Neuronal stem cell (in vitro differentiated cells): ENCODE measurements at regions not wholly inside any gene's neighbourhood (a gene's known extent, or its start where the extent isn't known, plus 50 kb on each side); places are given as distances from the start of the nearest gene placed in this dataset.

ENCODE experiments used
- DNase-seq: peaks from one replicate; pipeline ENCODE4 v3.0.0-alpha.2; 2013; ENCODE audit warnings: low spot score
- H2AFZ ChIP-seq: one replicate; pipeline ENCODE4 v1.6.1; 2013; ENCODE audit warnings: mild to moderate bottlenecking, low read length, inconsistent platforms
- H2AK5ac ChIP-seq: 2 replicates; pipeline ENCODE4 v1.6.1; 2013; ENCODE audit warnings: low read depth, mild to moderate bottlenecking, inconsistent platforms, low read length, moderate library complexity, mixed read lengths
- H2BK120ac ChIP-seq: 2 replicates; pipeline ENCODE4 v1.6.1; 2013; ENCODE audit warnings: low read depth, mild to moderate bottlenecking, inconsistent platforms, low read length, moderate library complexity, mixed read lengths
- H2BK12ac ChIP-seq: one replicate; pipeline ENCODE4 v1.6.1; 2013; ENCODE audit warnings: low read length, inconsistent platforms
- H2BK15ac ChIP-seq: 2 replicates; pipeline ENCODE4 v1.6.1; 2013; ENCODE audit warnings: mild to moderate bottlenecking, low read length, inconsistent platforms, mixed read lengths
- H2BK5ac ChIP-seq: one replicate; pipeline ENCODE4 v1.6.1; 2013; ENCODE audit warnings: inconsistent platforms, mild to moderate bottlenecking, low read length, moderate library complexity
- H3K14ac ChIP-seq: one replicate; pipeline ENCODE4 v1.6.1; 2013; ENCODE audit warnings: low read length, inconsistent platforms
- H3K18ac ChIP-seq: 2 replicates; pipeline ENCODE4 v1.6.1; 2013; ENCODE audit warnings: low read length, inconsistent platforms
- H3K23ac ChIP-seq: 2 replicates; pipeline ENCODE4 v1.6.1; 2013; ENCODE audit warnings: low read depth, mild to moderate bottlenecking, mixed read lengths, low read length, inconsistent platforms; ENCODE audit not compliant: poor library complexity
- H3K27ac ChIP-seq: replicated peaks from 3 replicates; pipeline ENCODE4 v1.5.1; 2013; ENCODE audit warnings: low read length, inconsistent platforms
- H3K27me3 ChIP-seq, 3 experiments: 2 replicates each; pipeline ENCODE4 v1.6.1; 2013; ENCODE audit warnings: low read length in 3 of 3, mild to moderate bottlenecking in 2 of 3, inconsistent platforms in 1 of 3, low read depth in 1 of 3, mixed read lengths in 1 of 3, moderate library complexity in 1 of 3; ENCODE audit not compliant: control insufficient read depth in 3 of 3, insufficient read depth in 3 of 3
- H3K36me3 ChIP-seq, 2 donors: replicated peaks in 1 of 2; 2 replicates each; pipeline ENCODE4 v1.6.1; 2013; ENCODE audit warnings: low read length in 2 of 2; ENCODE audit not compliant: control insufficient read depth in 2 of 2, insufficient read depth in 2 of 2
- H3K4ac ChIP-seq: 2 replicates; pipeline ENCODE4 v1.6.1; 2013; ENCODE audit warnings: inconsistent platforms, mild to moderate bottlenecking, low read length, moderate library complexity
- H3K4me1 ChIP-seq, 2 donors: 1 replicate in 1 of 2; 2 replicates in 1 of 2; pipeline ENCODE4 v1.6.1; 2013; ENCODE audit warnings: low read length in 2 of 2, low read depth in 1 of 2; ENCODE audit not compliant: control insufficient read depth in 2 of 2, insufficient read depth in 1 of 2
- H3K4me2 ChIP-seq: one replicate; pipeline ENCODE4 v1.6.1; 2013; ENCODE audit warnings: mild to moderate bottlenecking, low read length, inconsistent platforms; ENCODE audit not compliant: insufficient read depth, poor library complexity, severe bottlenecking
- H3K4me3 ChIP-seq, 2 donors: 2 replicates each; pipeline ENCODE4 v1.5.1; 2013; ENCODE audit warnings: low read length in 2 of 2, mild to moderate bottlenecking in 2 of 2, inconsistent platforms in 1 of 2, moderate library complexity in 1 of 2
- H3K79me1 ChIP-seq: one replicate; pipeline ENCODE4 v1.6.1; 2013; ENCODE audit warnings: low read depth, mild to moderate bottlenecking, inconsistent platforms, low read length, moderate library complexity
- H3K9ac ChIP-seq: one replicate; pipeline ENCODE4 v1.6.1; 2013; ENCODE audit warnings: mild to moderate bottlenecking, low read depth, low read length, inconsistent platforms; ENCODE audit not compliant: poor library complexity
- H3K9me3 ChIP-seq, 2 donors: replicated peaks in 1 of 2; 2 replicates each; pipeline versions ENCODE3 to v1.6.1; 2013; ENCODE audit warnings: low read length in 2 of 2, mild to moderate bottlenecking in 2 of 2, inconsistent platforms in 1 of 2, low read depth in 1 of 2, mixed read lengths in 1 of 2, moderate library complexity in 1 of 2; ENCODE audit not compliant: control insufficient read depth in 2 of 2, insufficient read depth in 1 of 2
- H4K8ac ChIP-seq: one replicate; pipeline ENCODE4 v1.6.1; 2013; ENCODE audit warnings: low read depth, mild to moderate bottlenecking, inconsistent platforms, low read length, moderate library complexity
- H4K91ac ChIP-seq: one replicate; pipeline ENCODE4 v1.6.1; 2013; ENCODE audit warnings: low read length, low read depth, mild to moderate bottlenecking, inconsistent platforms; ENCODE audit not compliant: poor library complexity
- WGBS, 2 donors: extraction: QIAGEN DNeasy Blood & Tissue Kit; methylation state at CpG; one replicate each; pipeline ENCODE4 v1.1.7; 2013; ENCODE audit warnings: missing lambda C conversion rate in 2 of 2, mixed read lengths in 1 of 2; ENCODE audit not compliant: insufficient read length in 2 of 2, insufficient replicate concordance in 1 of 2; ENCODE audit errors: extremely low coverage in 2 of 2; 5-methylcytosine and 5-hydroxymethylcytosine counted together

DNA sequence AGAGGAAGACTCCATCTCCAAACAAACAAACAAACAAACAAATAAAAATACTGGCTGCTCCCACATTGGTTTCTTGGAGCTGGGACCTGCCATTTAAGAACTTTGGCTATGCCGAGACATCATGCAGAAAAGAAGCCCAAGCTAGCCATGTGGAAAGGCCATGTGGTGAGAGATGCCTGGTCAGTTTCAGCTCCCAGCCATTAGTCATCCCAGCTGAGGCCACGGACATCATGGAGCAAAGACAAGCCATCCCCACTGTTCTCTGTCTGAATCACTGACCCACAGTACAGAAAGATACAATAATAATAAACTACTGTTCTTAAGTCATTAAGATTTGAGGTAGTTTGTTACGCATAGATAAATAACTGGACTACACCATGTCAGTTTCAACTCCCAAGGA is 70.0 kb upstream of the PCBD1 start:
- Histone ChIP-seq H3K4me2 (no peak overlapping the region), H3K4ac (no peak overlapping the region), H4K91ac (no peak overlapping the region), H3K23ac (no peak overlapping the region), H3K4me1 (no peaks in the 10 kb centered on the region), H2AFZ (no peak overlapping the region), H3K79me1 (no peaks in the 10 kb centered on the region), H3K27ac (no peak overlapping the region), H2BK15ac (no peak overlapping the region), H3K4me3 (no peak overlapping the region), H3K18ac (no peak overlapping the region), H3K9me3 (peaks cover 0 to 5% of the 10 kb centered on the region in 2 donors), H2AK5ac (no peak overlapping the region), H3K14ac (no peak overlapping the region), H3K9ac (no peak overlapping the region), H4K8ac (no peak overlapping the region), H2BK12ac (no peak overlapping the region), H3K27me3 (peaks cover 0 to 5% (median 3%) of the 10 kb centered on the region in 3 experiments), H2BK120ac (no peak overlapping the region), H2BK5ac (no peak overlapping the region), H3K36me3 (no peaks in the 10 kb centered on the region)
- DNase-seq, result no peak
- WGBS, 2 donors, result no CpG with 5 or more reads among the region's 3 CpGs

- Histone ChIP-seq H3K27ac (no peak overlapping the region), H4K91ac (no peak overlapping the region), H4K8ac (peak overlapping the region; percentile 97), H2AK5ac (no peak overlapping the region), H3K23ac (peak overlapping the region; percentile 20), H3K79me1 (no peaks in the 10 kb centered on the region), H3K18ac (no peak overlapping the region), H3K9ac (no peak overlapping the region), H3K4ac (no peak overlapping the region), H3K4me2 (no peak overlapping the region), H2AFZ (no peak overlapping the region), H3K4me1 (no peaks in the 10 kb centered on the region), H2BK12ac (no peak overlapping the region), H3K4me3 (peak overlapping the region in 1 of 2 donors; percentile 65), H3K14ac (peak overlapping the region; percentile 3), H3K36me3 (no peaks in the 10 kb centered on the region), H3K27me3 (peaks cover 0 to 3% (median 3%) of the 10 kb centered on the region in 3 experiments), H2BK5ac (no peak overlapping the region), H2BK120ac (no peak overlapping the region), H2BK15ac (no peak overlapping the region), H3K9me3 (peaks cover 0 to 5% of the 10 kb centered on the region in 2 donors)
- 100% methylated on average over 2 of the region's 2 CpGs for WGBS, 2 donors
- no peak for DNase-seq
Measured at GRCh38 chr10:70960316-70960715, 72.0 kb upstream of the PCBD1 start.

GRCh38 chr10:70960783-70961570 is 72.6 kb upstream of the PCBD1 start:
- WGBS, 2 donors, result 100% methylated on average over 2 of the region's 9 CpGs
- Histone ChIP-seq H4K8ac (peak overlapping the region; percentile 97), H4K91ac (no peak overlapping the region), H3K9ac (no peak overlapping the region), H3K27ac (no peak overlapping the region), H2BK5ac (no peak overlapping the region), H3K14ac (peak overlapping the region; percentile 3), H2BK12ac (no peak overlapping the region), H3K4me2 (no peak overlapping the region), H3K4me1 (no peaks in the 10 kb centered on the region), H3K4ac (no peak overlapping the region), H2BK120ac (no peak overlapping the region), H2AFZ (no peak overlapping the region), H2BK15ac (no peak overlapping the region), H3K36me3 (no peaks in the 10 kb centered on the region), H3K79me1 (no peaks in the 10 kb centered on the region), H3K23ac (peak overlapping the region; percentile 20), H2AK5ac (no peak overlapping the region), H3K9me3 (peaks cover 0 to 5% of the 10 kb centered on the region in 2 donors), H3K27me3 (peaks cover 0 to 3% (median 3%) of the 10 kb centered on the region in 3 experiments), H3K4me3 (peak overlapping the region in 1 of 2 donors; percentile 65), H3K18ac (peak overlapping the region; percentile 73)
- no peak for DNase-seq

- WGBS, 2 donors, result 100% methylated on average over 1 of the region's 4 CpGs; no CpG with 5 or more reads in 1 of the 2 donors
- Histone ChIP-seq H3K27ac (no peak overlapping the region), H3K23ac (no peak overlapping the region), H2AK5ac (no peak overlapping the region), H3K4me1 (peaks cover 5 to 6% of the 10 kb centered on the region in 2 donors), H2BK12ac (no peak overlapping the region), H3K4ac (no peak overlapping the region), H2BK120ac (no peak overlapping the region), H3K4me3 (no peak overlapping the region), H3K4me2 (no peak overlapping the region), H2BK5ac (no peak overlapping the region), H4K8ac (no peak overlapping the region), H3K14ac (no peak overlapping the region), H3K36me3 (no peaks in the 10 kb centered on the region), H3K9ac (no peak overlapping the region), H3K9me3 (peaks cover 0 to 5% of the 10 kb centered on the region in 2 donors), H2BK15ac (no peak overlapping the region), H2AFZ (no peak overlapping the region), H3K27me3 (peaks cover 0 to 3% (median 0%) of the 10 kb centered on the region in 3 experiments), H4K91ac (no peak overlapping the region), H3K18ac (no peak overlapping the region), H3K79me1 (no peaks in the 10 kb centered on the region)
- DNase-seq, result no peak
Measured at GRCh38 chr10:70962686-70963085, 74.3 kb upstream of the PCBD1 start.
